Kidney (tissue), 13 donors: ENCODE measurements at regions not wholly inside any gene's neighbourhood (a gene's known extent, or its start where the extent isn't known, plus 50 kb on each side); places are given as distances from the start of the nearest gene placed in this dataset.

ENCODE experiments used
- DNase-seq, 5 donors: peaks; one replicate each; pipeline ENCODE4 v3.0.0-alpha.2; 2013 to 2020
- FAIRE-seq: peaks from 2 replicates; lab custom pipeline; 2012; peaks lifted over from hg19 to GRCh38; lab: Jason Lieb, UNC
- H3K27ac ChIP-seq, 2 donors: one replicate each; pipeline ENCODE4 v1.7.0; 2013; ENCODE audit warnings: low read depth in 2 of 2, low read length in 2 of 2, inconsistent platforms in 1 of 2
- H3K27me3 ChIP-seq: one replicate; pipeline ENCODE4 v1.7.1; 2013; ENCODE audit warnings: low read length, inconsistent platforms; ENCODE audit not compliant: control insufficient read depth, insufficient read depth
- H3K36me3 ChIP-seq, 3 donors: one replicate each; pipeline versions ENCODE4 v1.7.0 to v1.7.1; 2013; ENCODE audit warnings: low read length in 3 of 3, control low read depth in 1 of 3, inconsistent platforms in 1 of 3; ENCODE audit not compliant: insufficient read depth in 3 of 3, control insufficient read depth in 2 of 3
- H3K4me1 ChIP-seq, 3 donors: one replicate each; pipeline versions ENCODE4 v1.7.0 to v1.7.1; 2013; ENCODE audit warnings: low read length in 3 of 3, inconsistent platforms in 1 of 3, low read depth in 1 of 3; ENCODE audit not compliant: control insufficient read depth in 2 of 3, insufficient read depth in 2 of 3
- H3K4me3 ChIP-seq, 3 donors: one replicate each; pipeline versions ENCODE4 v1.7.0 to v1.8.1; 2013; ENCODE audit warnings: low read length in 3 of 3, control low read depth in 1 of 3, inconsistent platforms in 1 of 3
- H3K9ac ChIP-seq, 3 donors: one replicate each; pipeline versions ENCODE4 v1.7.0 to v1.7.1; 2013; ENCODE audit warnings: low read length in 3 of 3, control low read depth in 1 of 3, inconsistent platforms in 1 of 3
- H3K9me3 ChIP-seq, 3 donors: one replicate each; pipeline versions ENCODE4 v1.7.0 to v1.7.1; 2013; ENCODE audit warnings: low read length in 3 of 3, control low read depth in 1 of 3, inconsistent platforms in 1 of 3; ENCODE audit not compliant: control insufficient read depth in 2 of 3, insufficient read depth in 1 of 3
- CTCF ChIP-seq: IDR thresholded peaks from 3 replicates; pipeline ENCODE4 v1.5.1; 2012; ENCODE audit warnings: mild to moderate bottlenecking, moderate library complexity, borderline replicate concordance; ENCODE audit not compliant: insufficient read depth; ENCODE audit errors: extremely low read depth
- intact Hi-C: fragments of 100-400 bp; cut with DNase I; formaldehyde crosslinking; loops from one replicate; pipeline ENCODE4 v1.11.1; 2022
- donor health status: control.
- donor health status: control.
- donor health status: control.
- donor health status: control.
- donor health status: control.
- donor health status: DM: yes; HTN: yes; CAD: no.
- donor health status: Normal renal cell carcinoma (clear cell type).

DNA sequence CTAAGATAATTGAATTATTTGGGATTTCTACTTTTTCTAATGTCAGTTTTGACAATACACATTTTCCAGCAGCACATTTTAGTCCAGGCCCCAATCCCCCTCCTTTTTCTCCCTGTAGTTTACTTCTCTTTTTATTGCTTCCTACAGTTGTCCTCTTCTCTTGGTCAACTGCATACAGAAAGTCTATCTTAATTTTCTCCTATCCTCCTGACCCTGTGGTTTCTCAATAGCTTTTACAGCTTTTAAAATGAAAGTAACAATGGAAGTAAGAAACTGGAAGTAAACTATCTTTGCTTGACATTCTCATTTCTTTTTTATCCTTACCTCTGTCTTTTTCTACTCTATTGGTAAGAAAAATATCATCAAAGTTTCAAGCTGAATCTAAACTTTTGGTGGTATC lies 106.5 kb upstream of the OXGR1 start:
- Histone ChIP-seq H3K4me3 (no peak overlapping the region), H3K27me3 (no peaks in the 10 kb centered on the region), H3K4me1 (no peaks in the 10 kb centered on the region), H3K9ac (no peak overlapping the region), H3K27ac (no peak overlapping the region), H3K36me3 (no peaks in the 10 kb centered on the region), H3K9me3 (no peaks in the 10 kb centered on the region)
- FAIRE-seq (no peak), DNase-seq (no peak)
- intact Hi-C loops, result no loop called here
- TF ChIP-seq CTCF, result no peak

- DNase-seq, result no peak
- TF ChIP-seq CTCF, result no peak
- Histone ChIP-seq H3K4me3 (no peak overlapping the region), H3K9ac (no peak overlapping the region), H3K36me3 (no peaks in the 10 kb centered on the region), H3K27ac (no peak overlapping the region), H3K27me3 (no peaks in the 10 kb centered on the region), H3K4me1 (no peaks in the 10 kb centered on the region), H3K9me3 (no peaks in the 10 kb centered on the region)
- intact Hi-C loops, result no loop called here
- no peak for FAIRE-seq
These were observed 107.8 kb upstream of the OXGR1 start for GRCh38 chr13:97101912-97102708.

GRCh38 chr13:97106323-97106722 lies 112.0 kb upstream of the OXGR1 start:
- Histone ChIP-seq H3K27ac (no peak overlapping the region), H3K9me3 (no peaks in the 10 kb centered on the region), H3K36me3 (no peaks in the 10 kb centered on the region), H3K4me3 (no peak overlapping the region), H3K9ac (no peak overlapping the region), H3K27me3 (no peaks in the 10 kb centered on the region), H3K4me1 (peaks cover 0 to 5% (median 0%) of the 10 kb centered on the region in 3 donors)
- DNase-seq (no peak), FAIRE-seq (no peak)
- intact Hi-C loops, result no loop called here
- no peak for TF ChIP-seq CTCF
